ENCODE measurements at regions not wholly inside any gene's neighbourhood (a gene's known extent, or its start where the extent isn't known, plus 50 kb on each side); places are given as distances from the start of the nearest gene placed in this dataset.

DNA sequence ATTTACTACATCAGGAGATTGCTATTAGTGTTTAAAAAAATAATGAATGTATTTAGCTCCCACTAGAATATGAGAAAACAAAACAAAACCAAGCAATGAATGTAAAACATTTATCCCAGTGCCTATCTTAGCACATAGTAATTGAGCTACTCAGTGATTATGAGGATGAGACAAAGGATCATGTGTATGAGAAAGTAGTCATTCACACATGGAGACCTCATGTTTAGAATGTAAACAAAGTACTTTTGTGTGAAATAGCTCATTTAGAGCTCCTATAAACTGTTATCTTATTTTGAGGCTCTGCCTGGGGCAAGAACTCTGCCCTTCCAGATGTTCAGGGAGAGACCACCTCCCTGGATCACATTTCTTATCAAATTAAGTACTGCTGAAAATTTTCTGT lies 236.8 kb downstream of the LRRN1 start:
- Histone ChIP-seq H2AFZ (ENCODE audit: low read depth, low read length) (no peak overlapping the region), H4K20me1 (ENCODE audit: insufficient read depth) (no peaks in the 10 kb centered on the region), H3K4me3 (ENCODE audit: low read length) (no peak overlapping the region), H3K36me3 (ENCODE audit: insufficient read depth, low read length) (no peaks in the 10 kb centered on the region), H3K4me2 (ENCODE audit: low read length) (no peak overlapping the region), H3K27ac (ENCODE audit: low read length) (no peak overlapping the region), H3K9me2 (ENCODE audit: insufficient read depth, low read length) (no peaks in the 10 kb centered on the region), H3F3A (ENCODE audit: insufficient read depth, low read length, poor library complexity, severe bottlenecking) (no peaks in the 10 kb centered on the region), H3K9ac (ENCODE audit: low read length) (no peak overlapping the region), H3K27me3 (ENCODE audit: insufficient read depth, low read depth, low read length) (no peaks in the 10 kb centered on the region), H3K79me2 (replicated peaks; ENCODE audit: insufficient read depth, low read length) (no peaks in the 10 kb centered on the region), H3K9me3 (ENCODE audit: low read length) (no peaks in the 10 kb centered on the region)
- TF ChIP-seq MXI1 (conservative IDR thresholded peaks at IDR 0.05; ENCODE audit: poor library complexity, severe bottlenecking) (no peak), EP300 (conservative IDR thresholded peaks at IDR 0.05; ENCODE audit: poor library complexity, severe bottlenecking) (no peak), POLR2AphosphoS5 (IDR thresholded peaks at IDR 0.05) (no peak), SMC3 (conservative IDR thresholded peaks at IDR 0.05; ENCODE audit: poor library complexity) (no peak), EZH2 (IDR thresholded peaks at IDR 0.05; ENCODE audit: borderline replicate concordance, insufficient read depth, low read length, poor library complexity, severe bottlenecking) (no peak)
- TF ChIP-seq, protein P1, sequence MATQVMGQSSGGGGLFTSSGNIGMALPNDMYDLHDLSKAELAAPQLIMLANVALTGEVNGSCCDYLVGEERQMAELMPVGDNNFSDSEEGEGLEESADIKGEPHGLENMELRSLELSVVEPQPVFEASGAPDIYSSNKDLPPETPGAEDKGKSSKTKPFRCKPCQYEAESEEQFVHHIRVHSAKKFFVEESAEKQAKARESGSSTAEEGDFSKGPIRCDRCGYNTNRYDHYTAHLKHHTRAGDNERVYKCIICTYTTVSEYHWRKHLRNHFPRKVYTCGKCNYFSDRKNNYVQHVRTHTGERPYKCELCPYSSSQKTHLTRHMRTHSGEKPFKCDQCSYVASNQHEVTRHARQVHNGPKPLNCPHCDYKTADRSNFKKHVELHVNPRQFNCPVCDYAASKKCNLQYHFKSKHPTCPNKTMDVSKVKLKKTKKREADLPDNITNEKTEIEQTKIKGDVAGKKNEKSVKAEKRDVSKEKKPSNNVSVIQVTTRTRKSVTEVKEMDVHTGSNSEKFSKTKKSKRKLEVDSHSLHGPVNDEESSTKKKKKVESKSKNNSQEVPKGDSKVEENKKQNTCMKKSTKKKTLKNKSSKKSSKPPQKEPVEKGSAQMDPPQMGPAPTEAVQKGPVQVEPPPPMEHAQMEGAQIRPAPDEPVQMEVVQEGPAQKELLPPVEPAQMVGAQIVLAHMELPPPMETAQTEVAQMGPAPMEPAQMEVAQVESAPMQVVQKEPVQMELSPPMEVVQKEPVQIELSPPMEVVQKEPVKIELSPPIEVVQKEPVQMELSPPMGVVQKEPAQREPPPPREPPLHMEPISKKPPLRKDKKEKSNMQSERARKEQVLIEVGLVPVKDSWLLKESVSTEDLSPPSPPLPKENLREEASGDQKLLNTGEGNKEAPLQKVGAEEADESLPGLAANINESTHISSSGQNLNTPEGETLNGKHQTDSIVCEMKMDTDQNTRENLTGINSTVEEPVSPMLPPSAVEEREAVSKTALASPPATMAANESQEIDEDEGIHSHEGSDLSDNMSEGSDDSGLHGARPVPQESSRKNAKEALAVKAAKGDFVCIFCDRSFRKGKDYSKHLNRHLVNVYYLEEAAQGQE (IDR thresholded peaks at IDR 0.05; ENCODE audit: borderline replicate concordance): no peak
- TF ChIP-seq, protein P2, sequence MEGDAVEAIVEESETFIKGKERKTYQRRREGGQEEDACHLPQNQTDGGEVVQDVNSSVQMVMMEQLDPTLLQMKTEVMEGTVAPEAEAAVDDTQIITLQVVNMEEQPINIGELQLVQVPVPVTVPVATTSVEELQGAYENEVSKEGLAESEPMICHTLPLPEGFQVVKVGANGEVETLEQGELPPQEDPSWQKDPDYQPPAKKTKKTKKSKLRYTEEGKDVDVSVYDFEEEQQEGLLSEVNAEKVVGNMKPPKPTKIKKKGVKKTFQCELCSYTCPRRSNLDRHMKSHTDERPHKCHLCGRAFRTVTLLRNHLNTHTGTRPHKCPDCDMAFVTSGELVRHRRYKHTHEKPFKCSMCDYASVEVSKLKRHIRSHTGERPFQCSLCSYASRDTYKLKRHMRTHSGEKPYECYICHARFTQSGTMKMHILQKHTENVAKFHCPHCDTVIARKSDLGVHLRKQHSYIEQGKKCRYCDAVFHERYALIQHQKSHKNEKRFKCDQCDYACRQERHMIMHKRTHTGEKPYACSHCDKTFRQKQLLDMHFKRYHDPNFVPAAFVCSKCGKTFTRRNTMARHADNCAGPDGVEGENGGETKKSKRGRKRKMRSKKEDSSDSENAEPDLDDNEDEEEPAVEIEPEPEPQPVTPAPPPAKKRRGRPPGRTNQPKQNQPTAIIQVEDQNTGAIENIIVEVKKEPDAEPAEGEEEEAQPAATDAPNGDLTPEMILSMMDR (IDR thresholded peaks at IDR 0.05; ENCODE audit: poor library complexity, severe bottlenecking): no peak

DNA sequence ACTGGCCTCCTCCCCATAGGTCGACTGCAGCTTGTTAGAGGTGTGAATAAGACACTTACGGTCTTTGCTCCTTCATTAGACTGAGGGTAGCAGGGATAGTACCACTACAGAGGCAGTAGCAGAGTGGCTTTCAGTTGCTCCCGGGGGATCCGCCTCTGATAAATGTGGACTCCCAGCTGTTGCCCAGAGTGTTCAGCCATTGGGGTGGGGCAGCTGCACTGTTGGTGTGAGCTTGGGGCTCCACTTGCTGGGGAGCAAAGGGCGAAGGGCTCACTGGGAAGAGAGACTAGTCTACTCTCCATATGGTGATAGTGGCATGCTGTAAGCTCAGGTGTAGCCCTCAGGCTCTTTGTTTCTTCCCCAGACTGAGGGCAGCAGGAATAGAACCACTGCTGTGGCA lies 239.1 kb downstream of the LRRN1 start:
- Histone ChIP-seq H3K36me3 (ENCODE audit: insufficient read depth, low read length) (no peaks in the 10 kb centered on the region), H4K20me1 (ENCODE audit: insufficient read depth) (no peaks in the 10 kb centered on the region), H3K9ac (ENCODE audit: low read length) (no peak overlapping the region), H3K27me3 (ENCODE audit: insufficient read depth, low read depth, low read length) (no peaks in the 10 kb centered on the region), H3F3A (ENCODE audit: insufficient read depth, low read length, poor library complexity, severe bottlenecking) (no peaks in the 10 kb centered on the region), H3K4me2 (ENCODE audit: low read length) (no peak overlapping the region), H2AFZ (ENCODE audit: low read depth, low read length) (no peak overlapping the region), H3K27ac (ENCODE audit: low read length) (no peak overlapping the region), H3K4me3 (ENCODE audit: low read length) (no peak overlapping the region), H3K9me3 (ENCODE audit: low read length) (no peaks in the 10 kb centered on the region), H3K79me2 (replicated peaks; ENCODE audit: insufficient read depth, low read length) (no peaks in the 10 kb centered on the region), H3K9me2 (ENCODE audit: insufficient read depth, low read length) (no peaks in the 10 kb centered on the region)
- TF ChIP-seq, protein P1 (IDR thresholded peaks at IDR 0.05; ENCODE audit: borderline replicate concordance): no peak
- TF ChIP-seq TAF1 (IDR thresholded peaks at IDR 0.05; ENCODE audit: low read depth): no peak
- no peak for TF ChIP-seq EP300 (conservative IDR thresholded peaks at IDR 0.05; ENCODE audit: poor library complexity, severe bottlenecking)
- TF ChIP-seq RAD21 (conservative IDR thresholded peaks at IDR 0.05): no peak
- no peak for TF ChIP-seq EZH2 (IDR thresholded peaks at IDR 0.05; ENCODE audit: borderline replicate concordance, insufficient read depth, low read length, poor library complexity, severe bottlenecking)
- TF ChIP-seq SMC3 (conservative IDR thresholded peaks at IDR 0.05; ENCODE audit: poor library complexity): no peak
- TF ChIP-seq MXI1 (conservative IDR thresholded peaks at IDR 0.05; ENCODE audit: poor library complexity, severe bottlenecking): no peak
- no peak for TF ChIP-seq POLR2AphosphoS5 (IDR thresholded peaks at IDR 0.05)
- TF ChIP-seq, protein P2 (IDR thresholded peaks at IDR 0.05; ENCODE audit: poor library complexity, severe bottlenecking): no peak

Measured in neural cell (in vitro differentiated cells).